MM.1S (cell line): ENCODE measurements at regions not wholly inside any gene's neighbourhood (a gene's known extent, or its start where the extent isn't known, plus 50 kb on each side); places are given as distances from the start of the nearest gene placed in this dataset.

Experiments used
- DNase-seq: peaks from one replicate; pipeline ENCODE4 v3.0.0-alpha.2; 2015
- H2AFZ ChIP-seq: fragments of 300-600 bp; sonication (generic); 2 replicates; pipeline ENCODE4 v1.6.0; 2016; ENCODE audit warnings: antibody characterized with exemption, low read length
- H3F3A ChIP-seq: fragments of 300-600 bp; sonication (generic); 2 replicates; pipeline ENCODE4 v1.6.1; 2016; ENCODE audit warnings: mild to moderate bottlenecking, antibody characterized with exemption, low read length, moderate library complexity, mixed read lengths; ENCODE audit not compliant: insufficient read depth
- H3K27ac ChIP-seq: fragments of 300-600 bp; sonication (generic); 2 replicates; pipeline ENCODE4 v1.5.1; 2016; ENCODE audit warnings: mild to moderate bottlenecking, low read length
- H3K27me3 ChIP-seq: fragments of 300-600 bp; sonication (generic); replicated peaks from 2 replicates; pipeline ENCODE4 v1.6.0; 2016; ENCODE audit warnings: low read length; ENCODE audit not compliant: insufficient read depth
- H3K36me3 ChIP-seq: fragments of 300-600 bp; sonication (generic); replicated peaks from 2 replicates; pipeline ENCODE4 v1.6.1; 2016; ENCODE audit warnings: mild to moderate bottlenecking, low read length, mixed read lengths; ENCODE audit not compliant: insufficient read depth
- H3K4me1 ChIP-seq: fragments of 300-600 bp; sonication (generic); 2 replicates; pipeline ENCODE4 v1.6.1; 2016; ENCODE audit warnings: low read length, mixed read lengths
- H3K4me2 ChIP-seq: fragments of 300-600 bp; sonication (generic); 2 replicates; pipeline ENCODE4 v1.6.0; 2016; ENCODE audit warnings: low read depth, low read length
- H3K4me3 ChIP-seq: fragments of 300-600 bp; sonication (generic); 2 replicates; pipeline ENCODE4 v1.5.1; 2016; ENCODE audit warnings: low read length, mixed read lengths
- H3K79me2 ChIP-seq: fragments of 300-600 bp; sonication (generic); 2 replicates; pipeline ENCODE4 v1.6.1; 2016; ENCODE audit warnings: mixed run types, low read length, mixed read lengths
- H3K9ac ChIP-seq: fragments of 300-600 bp; sonication (generic); 2 replicates; pipeline ENCODE4 v1.6.1; 2016; ENCODE audit warnings: low read length, mixed read lengths
- H3K9me2 ChIP-seq: fragments of 300-600 bp; sonication (generic); replicated peaks from 2 replicates; pipeline ENCODE4 v1.6.1; 2016; ENCODE audit warnings: mild to moderate bottlenecking, low read length, mixed read lengths; ENCODE audit not compliant: insufficient read depth
- H3K9me3 ChIP-seq: fragments of 300-600 bp; sonication (generic); replicated peaks from 2 replicates; pipeline ENCODE4 v1.6.1; 2016; ENCODE audit warnings: mild to moderate bottlenecking, low read length, mixed read lengths; ENCODE audit not compliant: insufficient read depth
- H4K20me1 ChIP-seq: fragments of 300-600 bp; sonication (generic); 2 replicates; pipeline ENCODE4 v1.6.1; 2016; ENCODE audit warnings: mild to moderate bottlenecking, low read length, moderate library complexity, mixed read lengths; ENCODE audit not compliant: insufficient read depth
- EZH2 ChIP-seq: fragments of 300-600 bp; sonication (generic); optimal IDR thresholded peaks from 2 replicates; pipeline ENCODE3; 2017; ENCODE audit warnings: low read depth, mild to moderate bottlenecking, antibody characterized with exemption, low read length, mixed read lengths
- EZH2phosphoT487 ChIP-seq: fragments of 300-600 bp; sonication (generic); IDR thresholded peaks from 2 replicates; pipeline ENCODE4 v1.6.1; 2018; ENCODE audit warnings: antibody characterized with exemption, low read length
- TF ChIP-seq, protein P1 (sequence below): fragments of 300-600 bp; sonication (generic); IDR thresholded peaks from 2 replicates; pipeline ENCODE4 v1.5.1; 2016; ENCODE audit warnings: antibody characterized with exemption, low read length, mixed read lengths

DNA sequence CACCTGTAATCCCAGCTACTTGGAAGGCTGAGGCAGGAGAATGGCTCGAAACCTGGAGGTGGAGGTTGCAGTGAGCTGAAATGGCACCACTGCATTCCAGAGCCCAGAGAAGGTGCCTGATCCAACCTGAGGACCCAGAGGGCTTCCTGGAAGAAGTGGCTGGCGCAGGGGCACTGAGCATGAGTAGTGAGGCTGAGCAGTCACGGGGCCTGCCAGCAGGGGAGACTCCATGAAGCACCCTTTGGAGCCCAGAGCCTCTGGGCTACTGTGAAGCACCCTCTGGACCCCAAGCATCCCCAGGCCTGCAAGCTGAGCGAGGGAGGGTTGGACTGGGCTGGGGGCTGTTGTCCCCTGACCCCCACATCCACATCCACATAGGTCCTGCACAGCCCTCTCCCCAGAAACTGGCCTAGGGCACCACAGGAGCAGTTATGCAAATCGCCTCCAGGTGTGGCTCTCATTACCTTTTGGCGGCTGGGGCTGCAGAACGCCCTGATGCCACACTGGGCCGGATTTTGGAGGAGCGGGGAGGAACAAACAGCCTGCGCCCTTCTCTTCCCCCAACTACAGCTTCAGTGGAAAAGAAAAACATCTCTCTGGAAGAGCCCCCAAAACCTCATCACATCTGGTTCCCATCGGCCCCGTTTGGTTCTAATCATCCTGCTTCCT is 78.2 kb upstream of the TARDBP start:
- Histone ChIP-seq H3K9ac (no peak overlapping the region), H3K4me3 (no peak overlapping the region), H3K27ac (no peak overlapping the region), H3K9me2 (no peaks in the 10 kb centered on the region), H4K20me1 (no peaks in the 10 kb centered on the region), H3K4me2 (no peak overlapping the region), H3K27me3 (peaks cover 19% of the 10 kb centered on the region), H3K9me3 (no peaks in the 10 kb centered on the region), H3K36me3 (no peaks in the 10 kb centered on the region), H2AFZ (no peak overlapping the region), H3K79me2 (no peaks in the 10 kb centered on the region), H3F3A (no peaks in the 10 kb centered on the region), H3K4me1 (peaks cover 13% of the 10 kb centered on the region)
- no peak for TF ChIP-seq EZH2
- TF ChIP-seq, protein P1, sequence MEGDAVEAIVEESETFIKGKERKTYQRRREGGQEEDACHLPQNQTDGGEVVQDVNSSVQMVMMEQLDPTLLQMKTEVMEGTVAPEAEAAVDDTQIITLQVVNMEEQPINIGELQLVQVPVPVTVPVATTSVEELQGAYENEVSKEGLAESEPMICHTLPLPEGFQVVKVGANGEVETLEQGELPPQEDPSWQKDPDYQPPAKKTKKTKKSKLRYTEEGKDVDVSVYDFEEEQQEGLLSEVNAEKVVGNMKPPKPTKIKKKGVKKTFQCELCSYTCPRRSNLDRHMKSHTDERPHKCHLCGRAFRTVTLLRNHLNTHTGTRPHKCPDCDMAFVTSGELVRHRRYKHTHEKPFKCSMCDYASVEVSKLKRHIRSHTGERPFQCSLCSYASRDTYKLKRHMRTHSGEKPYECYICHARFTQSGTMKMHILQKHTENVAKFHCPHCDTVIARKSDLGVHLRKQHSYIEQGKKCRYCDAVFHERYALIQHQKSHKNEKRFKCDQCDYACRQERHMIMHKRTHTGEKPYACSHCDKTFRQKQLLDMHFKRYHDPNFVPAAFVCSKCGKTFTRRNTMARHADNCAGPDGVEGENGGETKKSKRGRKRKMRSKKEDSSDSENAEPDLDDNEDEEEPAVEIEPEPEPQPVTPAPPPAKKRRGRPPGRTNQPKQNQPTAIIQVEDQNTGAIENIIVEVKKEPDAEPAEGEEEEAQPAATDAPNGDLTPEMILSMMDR = no peak
- TF ChIP-seq EZH2phosphoT487 = no peak
- peak; percentile 16 for DNase-seq

DNA sequence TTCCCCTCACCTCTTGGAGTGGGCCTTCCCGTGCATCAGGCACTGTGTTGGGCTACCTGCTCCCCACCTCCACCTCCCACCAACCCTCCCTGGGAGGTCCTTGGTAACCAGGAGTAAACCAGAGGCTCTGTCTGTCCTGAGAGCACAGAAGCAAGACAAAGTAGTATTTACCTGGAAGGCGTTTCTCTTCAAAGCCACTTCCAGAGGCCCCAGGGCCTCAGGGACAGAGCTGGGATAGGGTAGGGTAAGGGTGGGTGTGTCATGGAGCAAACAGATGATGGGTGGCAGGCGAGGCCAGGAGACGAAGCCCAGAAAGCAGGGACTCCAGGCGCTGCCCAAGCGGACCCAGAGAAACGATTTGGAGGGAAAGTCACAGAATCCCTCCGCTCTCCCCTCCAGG is 77.2 kb upstream of the TARDBP start:
- H3K4me1 ChIP-seq = peaks cover 19% of the 10 kb centered on the region
- no peak for DNase-seq
- no peak overlapping the region for H3K9ac ChIP-seq
- H3K9me2 ChIP-seq = no peaks in the 10 kb centered on the region
- H3K27ac ChIP-seq = no peak overlapping the region
- H3K4me2 ChIP-seq = no peak overlapping the region
- H3K9me3 ChIP-seq = no peaks in the 10 kb centered on the region
- TF ChIP-seq EZH2phosphoT487 = no peak
- TF ChIP-seq, protein P1 = no peak
- no peak for TF ChIP-seq EZH2
- H3K36me3 ChIP-seq = no peaks in the 10 kb centered on the region
- H3K4me3 ChIP-seq = no peak overlapping the region
- peaks cover 19% of the 10 kb centered on the region for H3K27me3 ChIP-seq
- no peaks in the 10 kb centered on the region for H4K20me1 ChIP-seq
- peaks cover 3% of the 10 kb centered on the region for H3F3A ChIP-seq
- no peaks in the 10 kb centered on the region for H3K79me2 ChIP-seq
- no peak overlapping the region for H2AFZ ChIP-seq

DNA sequence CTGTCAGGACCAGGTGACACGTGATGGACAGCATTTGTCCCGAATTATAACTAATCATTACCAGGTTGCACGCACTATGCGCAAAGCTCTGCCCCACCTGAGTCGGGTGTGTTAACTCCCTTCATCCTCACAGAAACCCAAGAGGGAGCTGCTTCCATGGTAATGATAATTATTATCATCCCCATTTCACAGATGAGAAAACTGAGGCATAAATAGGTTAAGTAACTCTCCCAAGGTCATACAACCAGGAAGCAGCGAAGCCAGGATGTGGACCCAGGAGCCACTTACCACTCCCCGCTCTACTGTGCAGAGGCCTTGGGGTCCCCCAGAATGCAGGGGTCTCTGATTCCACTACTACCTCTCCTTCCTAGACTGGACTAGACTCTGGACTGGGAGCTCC is 76.7 kb upstream of the TARDBP start:
- H3K4me3 ChIP-seq = no peak overlapping the region
- H3K27me3 ChIP-seq = peaks cover 18% of the 10 kb centered on the region
- TF ChIP-seq, protein P1 = no peak
- TF ChIP-seq EZH2phosphoT487 = no peak
- no peak for TF ChIP-seq EZH2
- H3K9me3 ChIP-seq = no peaks in the 10 kb centered on the region
- no peak overlapping the region for H3K27ac ChIP-seq
- H3K9ac ChIP-seq = no peak overlapping the region
- no peak overlapping the region for H2AFZ ChIP-seq
- no peak overlapping the region for H3K4me2 ChIP-seq
- H3K36me3 ChIP-seq = no peaks in the 10 kb centered on the region
- no peaks in the 10 kb centered on the region for H3K9me2 ChIP-seq
- H3K4me1 ChIP-seq = peaks cover 24% of the 10 kb centered on the region
- no peaks in the 10 kb centered on the region for H4K20me1 ChIP-seq
- H3F3A ChIP-seq = peaks cover 7% of the 10 kb centered on the region
- no peaks in the 10 kb centered on the region for H3K79me2 ChIP-seq
- no peak for DNase-seq
